Esophagus muscularis mucosa (tissue), 4 donors: ENCODE measurements at regions not wholly inside any gene's neighbourhood (a gene's known extent, or its start where the extent isn't known, plus 50 kb on each side); places are given as distances from the start of the nearest gene placed in this dataset.

Experiments used
- DNase-seq: peaks from one replicate; pipeline ENCODE4 v3.0.0-alpha.2; 2017; ENCODE audit errors: extremely low spot score
- H3K27ac ChIP-seq, 4 donors: fragments of 200-600 bp; sonication (generic); replicated peaks in 1 of 4; 1 replicate in 3 of 4; 2 replicates in 1 of 4; pipeline ENCODE4 v1.5.1; 2016 to 2019; ENCODE audit warnings: mild to moderate bottlenecking in 1 of 4
- H3K27me3 ChIP-seq, 4 donors: fragments of 200-600 bp; sonication (generic); one replicate each; pipeline versions ENCODE4 v1.5.1 to v1.6.0; 2016 to 2019
- H3K36me3 ChIP-seq, 4 donors: fragments of 200-600 bp; sonication (generic); one replicate each; pipeline ENCODE4 v1.5.1; 2016 to 2019
- H3K4me1 ChIP-seq, 4 donors: fragments of 200-600 bp; sonication (generic); one replicate each; pipeline ENCODE4 v1.5.1; 2016 to 2019
- H3K4me3 ChIP-seq, 4 donors: fragments of 200-600 bp; sonication (generic); 1 replicate in 2 of 4; 2 replicates in 2 of 4; pipeline ENCODE4 v1.5.1; 2016 to 2019; ENCODE audit warnings: mild to moderate bottlenecking in 4 of 4, moderate library complexity in 1 of 4
- H3K9me3 ChIP-seq, 4 donors: fragments of 200-600 bp; sonication (generic); 1 replicate in 3 of 4; 2 replicates in 1 of 4; pipeline ENCODE4 v1.5.1; 2016 to 2019
- CTCF ChIP-seq, 3 experiments: fragments of 200-600 bp in 2 of 3; fragments of 450-650 bp in 1 of 3; sonication (generic) in 2 of 3; IDR thresholded peaks; one replicate each; pipeline ENCODE4 v1.5.1; 2017 to 2019; ENCODE audit warnings: antibody characterized with exemption in 3 of 3, mild to moderate bottlenecking in 2 of 3, moderate library complexity in 1 of 3
- EP300 ChIP-seq: sonication (generic); formaldehyde crosslinking; IDR thresholded peaks from one replicate; pipeline ENCODE4 v1.6.1; 2017; ENCODE audit warnings: antibody characterized with exemption
- POLR2A ChIP-seq: fragments of 450-650 bp; IDR thresholded peaks from one replicate; pipeline ENCODE4 v1.6.1; 2017; ENCODE audit warnings: antibody characterized with exemption, moderate library complexity, mild to moderate bottlenecking, low read depth
- POLR2AphosphoS5 ChIP-seq, 2 donors: sonication (generic); formaldehyde crosslinking; IDR thresholded peaks; one replicate each; pipeline ENCODE4 v1.6.1; 2017; ENCODE audit warnings: antibody characterized with exemption in 2 of 2
- WGBS: methylation state at CpG from one replicate; pipeline ENCODE4 v1.1.5; 2018; 5-methylcytosine and 5-hydroxymethylcytosine counted together
- intact Hi-C: fragments of 100-400 bp; cut with DNase I; formaldehyde crosslinking; loops from one replicate; pipeline ENCODE4 v1.15.1; 2023

- intact Hi-C loops = no loop called here
- Histone ChIP-seq H3K4me1 (no peaks in the 10 kb centered on the region), H3K36me3 (no peaks in the 10 kb centered on the region), H3K4me3 (no peak overlapping the region), H3K27me3 (no peaks in the 10 kb centered on the region), H3K27ac (no peak overlapping the region), H3K9me3 (no peaks in the 10 kb centered on the region)
- no peak for DNase-seq
- WGBS = 56% methylated on average over 4 of the region's 4 CpGs
- no peak for TF ChIP-seq POLR2A
- TF ChIP-seq CTCF (IDR thresholded peaks at IDR 0.05) = no peak
- TF ChIP-seq POLR2AphosphoS5 (IDR thresholded peaks at IDR 0.05) = no peak
- TF ChIP-seq EP300 = no peak
Observed at GRCh38 chr12:61999311-61999710, 260.9 kb upstream of the USP15 start.

GRCh38 chr12:62001424-62001823 is 258.8 kb upstream of the USP15 start:
- intact Hi-C loops = no loop called here
- Histone ChIP-seq H3K36me3 (no peaks in the 10 kb centered on the region), H3K4me3 (no peak overlapping the region), H3K27ac (no peak overlapping the region), H3K4me1 (no peaks in the 10 kb centered on the region), H3K27me3 (no peaks in the 10 kb centered on the region), H3K9me3 (no peaks in the 10 kb centered on the region)
- no peak for DNase-seq
- no peak for TF ChIP-seq CTCF (IDR thresholded peaks at IDR 0.05)
- TF ChIP-seq EP300 = no peak
- TF ChIP-seq POLR2A = no peak
- WGBS = 98% methylated on average over 6 of the region's 6 CpGs

DNA sequence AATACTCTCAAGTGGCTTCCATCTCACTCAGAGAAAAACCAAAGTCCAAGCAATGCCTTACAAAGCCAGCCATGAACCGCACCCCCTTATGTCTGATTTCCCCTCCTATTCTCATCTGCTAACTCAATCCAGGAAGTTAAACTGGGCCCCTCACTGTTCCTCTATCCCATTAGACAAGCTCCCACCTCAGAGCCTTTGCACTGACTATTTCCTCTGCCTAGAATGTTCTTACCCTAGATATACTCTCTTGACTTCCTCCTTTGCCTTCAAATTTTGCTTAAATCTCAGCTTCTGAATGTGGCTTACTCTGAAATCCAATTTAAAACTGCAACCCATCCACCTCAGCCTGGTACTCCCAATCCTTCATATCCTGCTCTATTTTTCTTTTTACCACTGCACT is 257.0 kb upstream of the USP15 start:
- Histone ChIP-seq H3K4me1 (no peaks in the 10 kb centered on the region), H3K36me3 (no peaks in the 10 kb centered on the region), H3K27ac (no peak overlapping the region), H3K4me3 (no peak overlapping the region), H3K9me3 (no peaks in the 10 kb centered on the region), H3K27me3 (no peaks in the 10 kb centered on the region)
- TF ChIP-seq POLR2A (no peak), POLR2AphosphoS5 (IDR thresholded peaks at IDR 0.05) (no peak), CTCF (IDR thresholded peaks at IDR 0.05) (no peak), EP300 (no peak)
- 100% methylated on average over 1 of the region's 1 CpG for WGBS
- DNase-seq = no peak
- intact Hi-C loops = no loop called here

DNA sequence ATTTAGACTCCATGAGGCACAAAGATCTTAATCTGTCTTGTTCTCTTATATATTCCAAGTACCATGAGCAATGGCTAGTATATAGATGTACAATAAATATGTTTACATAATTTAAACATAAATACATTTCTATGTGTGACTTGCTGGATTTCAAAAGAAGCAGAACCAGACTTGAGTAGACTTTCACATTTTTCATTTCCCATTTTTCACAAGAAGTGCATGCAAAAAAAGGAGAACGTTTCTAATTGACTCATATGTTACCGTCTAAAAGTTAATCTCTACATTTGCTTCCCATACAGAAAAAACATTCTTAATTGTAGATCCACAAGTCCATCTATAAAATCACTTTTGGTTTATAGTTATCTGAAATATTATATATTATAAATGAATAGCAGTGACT is 256.5 kb upstream of the USP15 start:
- intact Hi-C loops = no loop called here

DNA sequence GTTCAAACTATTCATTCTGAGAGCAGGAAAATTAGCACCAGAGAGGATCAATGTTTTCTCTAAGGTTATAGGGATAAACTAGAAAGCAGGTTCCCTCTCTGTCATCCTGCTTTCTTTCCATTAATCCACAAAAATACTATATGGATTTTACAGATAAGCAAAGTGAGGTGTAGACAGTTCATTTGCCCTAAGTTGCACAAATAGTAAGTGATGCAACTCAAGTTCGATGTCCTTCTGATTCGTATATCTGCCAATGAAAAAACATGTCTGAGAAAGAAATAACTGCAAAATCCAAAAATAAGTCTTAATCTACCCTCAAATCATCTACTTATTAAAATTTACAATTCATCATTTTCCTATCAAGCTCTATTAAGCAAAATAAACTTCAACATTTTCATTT is 254.6 kb upstream of the USP15 start:
- Histone ChIP-seq H3K27me3 (no peaks in the 10 kb centered on the region), H3K4me1 (no peaks in the 10 kb centered on the region), H3K36me3 (no peaks in the 10 kb centered on the region), H3K9me3 (no peaks in the 10 kb centered on the region), H3K27ac (no peak overlapping the region), H3K4me3 (no peak overlapping the region)
- WGBS = 71% methylated on average over 2 of the region's 2 CpGs
- TF ChIP-seq POLR2A = no peak
- TF ChIP-seq EP300 = no peak
- no peak for TF ChIP-seq CTCF (IDR thresholded peaks at IDR 0.05)
- DNase-seq = no peak
- intact Hi-C loops = no loop called here

More for the DNA sequence above, 256.5 kb upstream of the USP15 start:
- H3K36me3 ChIP-seq = no peaks in the 10 kb centered on the region
- 29% methylated on average over 2 of the region's 2 CpGs for WGBS
- H3K27me3 ChIP-seq = no peaks in the 10 kb centered on the region
- H3K4me1 ChIP-seq = no peaks in the 10 kb centered on the region
- H3K9me3 ChIP-seq = no peaks in the 10 kb centered on the region
- TF ChIP-seq POLR2A (no peak), EP300 (no peak), POLR2AphosphoS5 (IDR thresholded peaks at IDR 0.05) (no peak)
- H3K4me3 ChIP-seq = no peak overlapping the region
- no peak overlapping the region for H3K27ac ChIP-seq
- no peak for DNase-seq
